WERI-Rb-1 (cell line): ENCODE measurements at regions not wholly inside any gene's neighbourhood (a gene's known extent, or its start where the extent isn't known, plus 50 kb on each side); places are given as distances from the start of the nearest gene placed in this dataset.
"Not testable (repeated sequence)": the region's sequence is repeated elsewhere in the genome, so short reads cannot be mapped to it uniquely, and the experiment has no call there.

Source experiments
- DNase-seq: peaks from one replicate; pipeline ENCODE4 v3.0.0-alpha.2; 2020
- H3K27ac ChIP-seq: fragments of 250-450 bp; sonication (Bioruptor Pico); 2 replicates; pipeline ENCODE4 v1.5.1; 2020; ENCODE audit warnings: mild to moderate bottlenecking, moderate library complexity
- H3K27me3 ChIP-seq: fragments of 250-450 bp; sonication (Bioruptor Pico); 2 replicates; pipeline ENCODE4 v1.5.1; 2021; ENCODE audit warnings: mild to moderate bottlenecking, low read depth, moderate library complexity; ENCODE audit not compliant: insufficient read depth, severe bottlenecking
- H3K36me3 ChIP-seq: fragments of 250-450 bp; sonication (Bioruptor Pico); 2 replicates; pipeline ENCODE4 v1.5.1; 2020; ENCODE audit warnings: mild to moderate bottlenecking, moderate library complexity
- H3K4me3 ChIP-seq: 2 replicates; pipeline ENCODE4 v1.5.1; 2011; ENCODE audit warnings: low read depth, mild to moderate bottlenecking, control low read depth, low read length
- H3K9me3 ChIP-seq: fragments of 250-450 bp; sonication (Bioruptor Pico); 2 replicates; pipeline ENCODE4 v1.5.1; 2021; ENCODE audit warnings: mild to moderate bottlenecking, moderate library complexity; ENCODE audit not compliant: severe bottlenecking
- TF ChIP-seq, protein P1 (sequence below): IDR thresholded peaks from 2 replicates; pipeline ENCODE4 v1.5.1; 2011; ENCODE audit warnings: low read depth, mild to moderate bottlenecking, control low read depth, inconsistent platforms, low read length

DNA sequence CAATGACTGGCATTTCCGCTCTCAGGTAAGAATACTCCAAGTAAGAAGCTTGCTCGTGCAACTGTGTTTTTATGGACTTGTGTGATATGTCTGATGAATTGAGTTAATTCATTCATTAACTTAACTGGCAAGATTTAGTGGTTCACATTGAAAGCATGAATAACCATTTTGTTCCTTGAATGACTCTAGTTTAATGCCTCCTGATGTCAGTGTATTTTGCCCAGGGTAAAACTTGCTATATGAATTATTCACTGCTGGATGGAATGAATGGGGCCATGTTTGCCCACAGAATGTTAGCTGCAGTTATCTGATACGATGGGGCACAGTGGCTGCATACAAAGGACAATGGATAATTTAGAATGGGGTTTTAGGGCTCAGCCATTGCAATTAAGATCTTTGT is 124.1 kb downstream of the ZNF365 start:
- no peak overlapping the region for H3K27ac ChIP-seq
- peaks cover 61% of the 10 kb centered on the region for H3K27me3 ChIP-seq
- no peaks in the 10 kb centered on the region for H3K36me3 ChIP-seq
- H3K4me3 ChIP-seq, result no peak overlapping the region
- H3K9me3 ChIP-seq, result no peaks in the 10 kb centered on the region
- TF ChIP-seq, protein P1, sequence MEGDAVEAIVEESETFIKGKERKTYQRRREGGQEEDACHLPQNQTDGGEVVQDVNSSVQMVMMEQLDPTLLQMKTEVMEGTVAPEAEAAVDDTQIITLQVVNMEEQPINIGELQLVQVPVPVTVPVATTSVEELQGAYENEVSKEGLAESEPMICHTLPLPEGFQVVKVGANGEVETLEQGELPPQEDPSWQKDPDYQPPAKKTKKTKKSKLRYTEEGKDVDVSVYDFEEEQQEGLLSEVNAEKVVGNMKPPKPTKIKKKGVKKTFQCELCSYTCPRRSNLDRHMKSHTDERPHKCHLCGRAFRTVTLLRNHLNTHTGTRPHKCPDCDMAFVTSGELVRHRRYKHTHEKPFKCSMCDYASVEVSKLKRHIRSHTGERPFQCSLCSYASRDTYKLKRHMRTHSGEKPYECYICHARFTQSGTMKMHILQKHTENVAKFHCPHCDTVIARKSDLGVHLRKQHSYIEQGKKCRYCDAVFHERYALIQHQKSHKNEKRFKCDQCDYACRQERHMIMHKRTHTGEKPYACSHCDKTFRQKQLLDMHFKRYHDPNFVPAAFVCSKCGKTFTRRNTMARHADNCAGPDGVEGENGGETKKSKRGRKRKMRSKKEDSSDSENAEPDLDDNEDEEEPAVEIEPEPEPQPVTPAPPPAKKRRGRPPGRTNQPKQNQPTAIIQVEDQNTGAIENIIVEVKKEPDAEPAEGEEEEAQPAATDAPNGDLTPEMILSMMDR, result no peak
- DNase-seq, result no peak

DNA sequence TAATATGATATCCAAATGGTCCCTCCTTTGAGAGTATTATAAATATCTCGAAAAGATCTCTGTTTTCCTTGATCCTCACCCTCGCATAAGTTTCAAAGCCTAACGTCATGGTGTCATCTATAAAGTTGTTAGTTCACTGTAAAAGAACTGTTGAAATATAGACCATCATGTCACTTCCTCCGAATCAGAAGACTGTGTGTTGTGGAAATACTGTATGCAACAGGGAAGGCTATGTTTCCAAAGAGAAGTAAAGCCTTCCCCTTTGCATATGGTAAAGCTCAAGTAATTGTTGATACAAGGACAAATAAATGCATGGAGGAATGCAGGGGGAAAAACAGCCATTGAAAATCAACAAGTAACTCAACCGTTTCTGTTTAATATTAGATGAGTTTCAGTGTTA is 125.9 kb downstream of the ZNF365 start:
- H3K27ac ChIP-seq, H3K9me3 ChIP-seq, H3K4me3 ChIP-seq, H3K36me3 ChIP-seq, DNase-seq: not testable (repeated sequence)
- peaks cover 51% of the 10 kb centered on the region for H3K27me3 ChIP-seq

DNA sequence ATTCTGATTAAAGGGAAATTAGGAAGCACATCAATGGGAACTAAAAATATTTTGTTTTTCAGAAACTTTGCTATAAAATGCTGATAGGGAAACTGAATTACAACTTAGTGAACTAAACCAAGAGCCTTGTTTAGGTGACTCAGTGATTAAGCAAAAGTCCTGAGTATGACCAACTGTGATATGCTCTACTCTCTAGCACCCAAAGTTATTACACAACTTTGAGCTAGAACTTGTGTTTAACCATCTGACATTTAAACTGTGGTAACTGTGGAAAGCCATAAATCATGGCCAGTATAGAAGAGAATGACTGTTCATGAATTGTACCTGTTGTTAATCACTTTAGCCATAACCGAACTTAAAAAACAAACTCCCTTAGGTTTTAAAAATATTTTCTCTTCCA is 127.4 kb downstream of the ZNF365 start:
- Histone ChIP-seq H3K9me3 (no peaks in the 10 kb centered on the region), H3K27me3 (peaks cover 47% of the 10 kb centered on the region), H3K4me3 (no peak overlapping the region), H3K36me3 (no peaks in the 10 kb centered on the region), H3K27ac (no peak overlapping the region)
- DNase-seq, result no peak
- TF ChIP-seq, protein P1, result no peak

DNA sequence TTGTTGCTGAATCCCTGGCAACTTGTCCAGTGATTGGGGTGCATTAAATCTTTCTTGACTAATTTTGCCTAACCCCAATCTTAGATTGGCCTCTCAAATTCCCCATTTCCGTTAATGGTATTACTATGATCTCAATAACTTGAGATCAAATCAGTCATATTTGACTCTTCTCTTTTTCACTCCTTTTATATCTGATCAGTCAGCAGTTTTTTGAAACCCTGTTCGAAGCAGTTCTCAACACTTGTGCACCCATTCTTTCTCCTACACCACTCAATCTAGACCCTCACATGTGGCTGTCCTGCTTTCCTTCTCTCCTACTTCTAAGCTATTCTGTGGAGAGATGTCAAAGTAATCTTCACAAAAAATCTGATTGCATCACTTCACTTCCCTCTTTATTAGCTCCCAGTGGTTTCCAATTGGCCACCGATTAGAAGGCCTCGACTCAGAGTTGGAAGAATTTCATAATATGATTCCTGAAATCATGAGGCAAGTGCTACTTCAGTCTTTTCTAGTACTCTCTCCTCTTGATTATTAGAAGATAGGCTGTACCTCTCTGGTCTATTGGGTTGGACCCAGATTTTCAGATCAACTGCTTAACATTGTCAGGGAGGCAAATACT is 128.9 kb downstream of the ZNF365 start:
- Histone ChIP-seq H3K36me3 (no peaks in the 10 kb centered on the region), H3K27ac (no peak overlapping the region), H3K4me3 (no peak overlapping the region), H3K9me3 (no peaks in the 10 kb centered on the region), H3K27me3 (peaks cover 40% of the 10 kb centered on the region)
- TF ChIP-seq, protein P1, result no peak
- DNase-seq, result no peak

DNA sequence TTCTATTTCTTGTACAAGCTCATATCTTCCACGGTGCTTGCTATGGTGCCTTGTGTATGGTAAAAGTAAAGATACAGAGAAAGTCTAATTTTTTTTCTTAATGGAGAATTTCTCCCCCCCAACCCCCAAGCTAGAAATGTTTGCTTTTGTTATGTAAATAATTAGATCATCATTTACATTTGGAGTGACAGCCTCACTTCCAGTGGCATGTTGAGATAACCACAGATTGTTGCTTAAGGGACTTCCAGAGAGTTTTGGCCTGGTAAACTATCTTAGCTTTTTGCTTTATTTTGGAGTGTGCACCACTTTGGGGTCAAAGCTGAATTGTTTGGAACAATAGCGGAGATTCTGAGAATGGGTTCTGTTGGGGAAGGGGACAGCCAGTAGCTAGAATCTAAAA is 129.7 kb downstream of the ZNF365 start:
- Histone ChIP-seq H3K27me3 (peaks cover 41% of the 10 kb centered on the region), H3K27ac (no peak overlapping the region), H3K36me3 (no peaks in the 10 kb centered on the region), H3K4me3 (no peak overlapping the region), H3K9me3 (no peaks in the 10 kb centered on the region)
- DNase-seq, result no peak
- TF ChIP-seq, protein P1, result no peak

DNA sequence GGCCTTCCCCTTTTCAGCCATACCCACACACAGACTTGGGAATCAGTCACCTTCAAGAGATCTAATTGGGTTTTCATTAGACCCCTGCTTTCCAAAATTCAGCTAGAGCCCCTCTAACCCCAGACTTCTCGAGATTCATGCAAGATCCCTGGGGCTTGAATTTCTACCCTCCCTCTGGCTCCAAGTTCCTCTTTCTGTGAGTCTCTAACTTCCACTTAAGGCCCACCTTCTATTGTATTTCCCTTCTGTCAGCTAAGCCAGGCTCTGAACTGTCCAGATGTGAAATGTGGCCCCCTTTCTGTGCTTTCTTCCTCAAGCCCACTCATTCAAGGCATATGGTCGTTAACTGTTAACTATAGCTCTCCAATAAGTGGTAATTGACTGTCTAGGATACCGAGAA is 132.2 kb downstream of the ZNF365 start:
- H3K27me3 ChIP-seq, result peaks cover 46% of the 10 kb centered on the region
- no peaks in the 10 kb centered on the region for H3K9me3 ChIP-seq
- TF ChIP-seq, protein P1, result no peak
- no peak overlapping the region for H3K4me3 ChIP-seq
- no peaks in the 10 kb centered on the region for H3K36me3 ChIP-seq
- no peak overlapping the region for H3K27ac ChIP-seq
- no peak for DNase-seq
